ENCODE measurements at regions not wholly inside any gene's neighbourhood (a gene's known extent, or its start where the extent isn't known, plus 50 kb on each side); places are given as distances from the start of the nearest gene placed in this dataset.

GRCh38 chr13:106916329-106916976 is 348.5 kb upstream of the ARGLU1 start:
- no peak overlapping the region for H2BK5ac ChIP-seq (ENCODE audit: insufficient read length, low read length)
- H3K9me3 ChIP-seq (ENCODE audit: control insufficient read depth, low read depth, low read length), result no peaks in the 10 kb centered on the region
- no peaks in the 10 kb centered on the region for H3K27me3 ChIP-seq (ENCODE audit: insufficient read depth, low read length)
- WGBS (ENCODE audit: extremely low coverage, insufficient read length, low lambda C conversion rate), result 100% methylated on average over 1 of the region's 15 CpGs
- H3K27ac Mint-ChIP-seq, result 0 out of 7 replicates have a peak overlapping the region, but pooled peaks of 1 of the 3 experiments have one; percentile 31
- no peak overlapping the region for H2AFZ ChIP-seq (ENCODE audit: low read length)
- H3K27me3 Mint-ChIP-seq (ENCODE audit: low read depth), result no peaks in the 10 kb centered on the region
- TF ChIP-seq, protein P1, sequence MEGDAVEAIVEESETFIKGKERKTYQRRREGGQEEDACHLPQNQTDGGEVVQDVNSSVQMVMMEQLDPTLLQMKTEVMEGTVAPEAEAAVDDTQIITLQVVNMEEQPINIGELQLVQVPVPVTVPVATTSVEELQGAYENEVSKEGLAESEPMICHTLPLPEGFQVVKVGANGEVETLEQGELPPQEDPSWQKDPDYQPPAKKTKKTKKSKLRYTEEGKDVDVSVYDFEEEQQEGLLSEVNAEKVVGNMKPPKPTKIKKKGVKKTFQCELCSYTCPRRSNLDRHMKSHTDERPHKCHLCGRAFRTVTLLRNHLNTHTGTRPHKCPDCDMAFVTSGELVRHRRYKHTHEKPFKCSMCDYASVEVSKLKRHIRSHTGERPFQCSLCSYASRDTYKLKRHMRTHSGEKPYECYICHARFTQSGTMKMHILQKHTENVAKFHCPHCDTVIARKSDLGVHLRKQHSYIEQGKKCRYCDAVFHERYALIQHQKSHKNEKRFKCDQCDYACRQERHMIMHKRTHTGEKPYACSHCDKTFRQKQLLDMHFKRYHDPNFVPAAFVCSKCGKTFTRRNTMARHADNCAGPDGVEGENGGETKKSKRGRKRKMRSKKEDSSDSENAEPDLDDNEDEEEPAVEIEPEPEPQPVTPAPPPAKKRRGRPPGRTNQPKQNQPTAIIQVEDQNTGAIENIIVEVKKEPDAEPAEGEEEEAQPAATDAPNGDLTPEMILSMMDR (conservative IDR thresholded peaks at IDR 0.05), result no peak
- peak overlapping the region; percentile 21 for H3K4me2 ChIP-seq (ENCODE audit: insufficient read depth, insufficient read length, low read length)
- H3K14ac ChIP-seq (ENCODE audit: insufficient read depth, low read length), result no peak overlapping the region
- no peak overlapping the region for H2BK20ac ChIP-seq (ENCODE audit: low read depth, low read length, poor library complexity, severe bottlenecking)
- no peak overlapping the region for H2BK12ac ChIP-seq (ENCODE audit: insufficient read length, low read depth, low read length)
- no peak overlapping the region for H4K8ac ChIP-seq (replicated peaks; ENCODE audit: insufficient read length, low read depth, low read length)
- H3K9me3 Mint-ChIP-seq, result no peaks in the 10 kb centered on the region
- no peak overlapping the region for H3K56ac ChIP-seq (ENCODE audit: insufficient read length, low read depth, low read length)
- no peak for DNase-seq
- H3K79me2 ChIP-seq (ENCODE audit: insufficient read depth, low read length), result no peaks in the 10 kb centered on the region
- no peak overlapping the region for H4K91ac ChIP-seq (ENCODE audit: insufficient read length, low read depth, low read length)
- H3K4me3 Mint-ChIP-seq, result peak overlapping the region; percentile 19 to 41; a peak in 2 of 5 replicates
- no peak overlapping the region for H2AK5ac ChIP-seq (ENCODE audit: insufficient read length, low read length)
- peaks cover 4% of the 10 kb centered on the region; the same call in 1 of the 2 replicates for H3K4me1 ChIP-seq (ENCODE audit: insufficient read depth, low read length)
- no peak overlapping the region for H2BK120ac ChIP-seq (ENCODE audit: low read depth, low read length, poor library complexity, severe bottlenecking)
- peaks cover 6% of the 10 kb centered on the region for H3K23me2 ChIP-seq (ENCODE audit: insufficient read length, low read depth, low read length, poor library complexity, severe bottlenecking)
- peaks cover 56 to 61% of the 10 kb centered on the region in 2 experiments for H3K4me1 Mint-ChIP-seq
- H3K27ac ChIP-seq (ENCODE audit: insufficient read length, low read depth, low read length), result no peak overlapping the region
- H3K18ac ChIP-seq (ENCODE audit: insufficient read length, low read depth, low read length), result no peak overlapping the region
- no peak overlapping the region for H3K23ac ChIP-seq (ENCODE audit: insufficient read length, low read depth, low read length)
- no peak overlapping the region for H2BK15ac ChIP-seq (ENCODE audit: low read depth, low read length)
- H3K9ac ChIP-seq (ENCODE audit: extremely low read depth, insufficient read length, low read length), result no peak overlapping the region
- H3T11ph ChIP-seq (ENCODE audit: low read length), result no peak overlapping the region
- no peak overlapping the region for H4K5ac ChIP-seq (ENCODE audit: insufficient read length, low read depth, low read length)
- no peaks in the 10 kb centered on the region for H4K20me1 ChIP-seq (ENCODE audit: control insufficient read depth, insufficient read depth, insufficient read length)
- no peak overlapping the region; the same call in 1 of the 2 replicates for H3K4ac ChIP-seq (ENCODE audit: low read depth, low read length)
- H3K36me3 Mint-ChIP-seq (ENCODE audit: insufficient read depth in 1 of 3, low read depth in 3 of 3), result no peaks in the 10 kb centered on the region; a peak in 2 of 7 replicates
- no peaks in the 10 kb centered on the region for H3K79me1 ChIP-seq (ENCODE audit: insufficient read depth, low read depth, low read length, poor library complexity, severe bottlenecking)

All from H9 (cell line).